Epithelial cell of esophagus (primary cell): ENCODE measurements at regions not wholly inside any gene's neighbourhood (a gene's known extent, or its start where the extent isn't known, plus 50 kb on each side); places are given as distances from the start of the nearest gene placed in this dataset.

Experiments used
- DNase-seq: peaks from one replicate; pipeline ENCODE4 v3.0.0; 2010; ENCODE audit warnings: low read depth
- H3K4me3 ChIP-seq: 2 replicates; pipeline ENCODE4 v1.5.1; 2011; ENCODE audit warnings: mild to moderate bottlenecking, low read length, control low read depth
- TF ChIP-seq, protein P1 (sequence below): IDR thresholded peaks from 2 replicates; pipeline ENCODE4 v1.5.1; 2011; ENCODE audit warnings: low read depth, mild to moderate bottlenecking, low read length, control low read depth, inconsistent platforms; ENCODE audit not compliant: insufficient read depth; ENCODE audit errors: missing control alignments

- H3K4me3 ChIP-seq, result no peak overlapping the region
- TF ChIP-seq, protein P1, sequence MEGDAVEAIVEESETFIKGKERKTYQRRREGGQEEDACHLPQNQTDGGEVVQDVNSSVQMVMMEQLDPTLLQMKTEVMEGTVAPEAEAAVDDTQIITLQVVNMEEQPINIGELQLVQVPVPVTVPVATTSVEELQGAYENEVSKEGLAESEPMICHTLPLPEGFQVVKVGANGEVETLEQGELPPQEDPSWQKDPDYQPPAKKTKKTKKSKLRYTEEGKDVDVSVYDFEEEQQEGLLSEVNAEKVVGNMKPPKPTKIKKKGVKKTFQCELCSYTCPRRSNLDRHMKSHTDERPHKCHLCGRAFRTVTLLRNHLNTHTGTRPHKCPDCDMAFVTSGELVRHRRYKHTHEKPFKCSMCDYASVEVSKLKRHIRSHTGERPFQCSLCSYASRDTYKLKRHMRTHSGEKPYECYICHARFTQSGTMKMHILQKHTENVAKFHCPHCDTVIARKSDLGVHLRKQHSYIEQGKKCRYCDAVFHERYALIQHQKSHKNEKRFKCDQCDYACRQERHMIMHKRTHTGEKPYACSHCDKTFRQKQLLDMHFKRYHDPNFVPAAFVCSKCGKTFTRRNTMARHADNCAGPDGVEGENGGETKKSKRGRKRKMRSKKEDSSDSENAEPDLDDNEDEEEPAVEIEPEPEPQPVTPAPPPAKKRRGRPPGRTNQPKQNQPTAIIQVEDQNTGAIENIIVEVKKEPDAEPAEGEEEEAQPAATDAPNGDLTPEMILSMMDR, result no peak
- no peak for DNase-seq
Measured at GRCh38 chr10:61847087-61847486, 54.4 kb upstream of the ARID5B start.

- no peak for DNase-seq
- H3K4me3 ChIP-seq, result no peak overlapping the region
- TF ChIP-seq, protein P1, result no peak
Measured at GRCh38 chr10:61847640-61848039, 53.9 kb upstream of the ARID5B start.

DNA sequence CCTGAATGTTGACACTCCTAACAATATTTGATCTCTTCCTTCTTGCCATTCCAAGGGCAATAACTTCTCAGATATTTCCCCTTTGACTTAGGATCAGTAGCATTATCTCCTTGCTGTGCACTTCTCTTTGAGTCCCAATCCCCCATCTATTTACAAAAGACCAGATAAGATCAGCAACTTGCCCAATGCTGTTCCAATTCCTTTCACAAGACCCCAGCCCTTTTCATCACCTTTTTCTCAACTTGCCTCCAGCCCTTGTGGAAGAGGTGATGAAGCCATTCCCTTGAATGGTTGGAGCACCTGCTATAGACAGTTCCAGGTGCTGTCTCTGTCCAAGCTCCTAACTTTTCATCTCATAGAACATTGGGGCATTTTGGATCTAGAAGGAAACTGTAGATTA lies 51.1 kb upstream of the ARID5B start:
- no peak overlapping the region for H3K4me3 ChIP-seq
- TF ChIP-seq, protein P1, result no peak
- DNase-seq, result no peak
